ENCODE measurements at regions not wholly inside any gene's neighbourhood (a gene's known extent, or its start where the extent isn't known, plus 50 kb on each side); places are given as distances from the start of the nearest gene placed in this dataset.

GRCh38 chr10:63698787-63699150, 177.6 kb downstream of the REEP3 start:
- no peaks in the 10 kb centered on the region for H4K20me1 ChIP-seq (replicated peaks; ENCODE audit: insufficient read depth)
- ATAC-seq = peak; percentile 72
- DNase-seq (ENCODE audit: low spot score) = peak; percentile 16
- H3K79me2 ChIP-seq (replicated peaks; ENCODE audit: insufficient read depth) = no peaks in the 10 kb centered on the region
- no peaks in the 10 kb centered on the region for H3K36me3 ChIP-seq (ENCODE audit: insufficient read depth)
- H3K4me2 ChIP-seq = no peak overlapping the region
- peaks cover 15% of the 10 kb centered on the region for H3K4me1 ChIP-seq (ENCODE audit: insufficient read depth)
- no peaks in the 10 kb centered on the region for H3F3A ChIP-seq (replicated peaks; ENCODE audit: low read depth)
- peak overlapping the region; percentile 90 for H2AFZ ChIP-seq
- H3K9me2 ChIP-seq (ENCODE audit: insufficient read depth) = peaks cover 8% of the 10 kb centered on the region; the same call in 1 of the 2 replicates
- Mint-ChIP-seq H3K36me3 (ENCODE audit: low read depth) (peaks cover 9% of the 10 kb centered on the region), H3K4me1 (peaks cover 21% of the 10 kb centered on the region), H3K27me3 (ENCODE audit: insufficient read depth, low read depth, poor library complexity) (no peaks in the 10 kb centered on the region), H3K9me3 (peaks cover 9% of the 10 kb centered on the region; the same call in 2 of the 3 replicates), H3K4me3 (no peak overlapping the region), H3K27ac (no peak overlapping the region)
- H3K27me3 ChIP-seq (ENCODE audit: insufficient read depth) = no peaks in the 10 kb centered on the region
- H3K4me3 ChIP-seq = no peak overlapping the region
- TF ChIP-seq EZH2 (IDR thresholded peaks at IDR 0.05; ENCODE audit: low read depth, unreplicated experiment) = no peak
- TF ChIP-seq ZNF462 (CRISPR knock-in tag; IDR thresholded peaks at IDR 0.05) = no peak
- TF ChIP-seq REST (IDR thresholded peaks at IDR 0.05; ENCODE audit: unreplicated experiment) = no peak
- no peak overlapping the region for H3K27ac ChIP-seq (ENCODE audit: low read depth)
